SK-N-SH treated with all-trans-retinoic acid at 6 μM for 48 hours (cell line): ENCODE measurements at regions not wholly inside any gene's neighbourhood (a gene's known extent, or its start where the extent isn't known, plus 50 kb on each side); places are given as distances from the start of the nearest gene placed in this dataset.

Experiments
- ATAC-seq: fragments of 200-7000 bp; cut with Tn5 transposase; 3 replicates; pipeline ENCODE4 v1.9.1; 2020; ENCODE audit warnings: mild to moderate bottlenecking, moderate library complexity
- BACH2 ChIP-seq: fragments of 250-450 bp; sonication (Bioruptor Pico); IDR thresholded peaks from 2 replicates; pipeline ENCODE4 v1.9.0; 2021; ENCODE audit warnings: mild to moderate bottlenecking, borderline replicate concordance
- CSDC2 ChIP-seq: fragments of 250-450 bp; sonication (Bioruptor Pico); IDR thresholded peaks from 2 replicates; pipeline ENCODE4 v1.5.0; 2020; ENCODE audit warnings: mild to moderate bottlenecking, moderate library complexity
- GLIS3 ChIP-seq: fragments of 250-450 bp; sonication (Bioruptor Pico); IDR thresholded peaks from 2 replicates; pipeline ENCODE4 v1.5.0; 2020; ENCODE audit warnings: mild to moderate bottlenecking, moderate library complexity
- ISL1 ChIP-seq: fragments of 250-450 bp; sonication (Bioruptor Pico); IDR thresholded peaks from 2 replicates; pipeline ENCODE4 v2.1.2; 2022; ENCODE audit warnings: mild to moderate bottlenecking, moderate library complexity
- PPARA ChIP-seq: fragments of 250-450 bp; sonication (Bioruptor Pico); IDR thresholded peaks from 2 replicates; pipeline ENCODE4 v1.5.0; 2020; ENCODE audit warnings: mild to moderate bottlenecking, borderline replicate concordance
- RARB ChIP-seq: fragments of 250-450 bp; sonication (Bioruptor Pico); IDR thresholded peaks from 2 replicates; pipeline ENCODE4 v1.8.0; 2021; ENCODE audit warnings: mild to moderate bottlenecking, moderate library complexity
- SNAI2 ChIP-seq: fragments of 250-450 bp; sonication (Bioruptor Pico); IDR thresholded peaks from 2 replicates; pipeline ENCODE4 v1.5.0; 2020; ENCODE audit warnings: mild to moderate bottlenecking, moderate library complexity
- TCF4 ChIP-seq: fragments of 250-450 bp; sonication (Bioruptor Pico); IDR thresholded peaks from 2 replicates; pipeline ENCODE4 v1.8.0; 2021; ENCODE audit warnings: mild to moderate bottlenecking, moderate library complexity, borderline replicate concordance
- TOX ChIP-seq: fragments of 250-450 bp; sonication (Bioruptor Pico); IDR thresholded peaks from 2 replicates; pipeline ENCODE4 v1.8.0; 2021; ENCODE audit warnings: mild to moderate bottlenecking, moderate library complexity, borderline replicate concordance
- ZC3H10 ChIP-seq: fragments of 250-450 bp; sonication (Bioruptor Pico); IDR thresholded peaks from 2 replicates; pipeline ENCODE4 v1.5.1; 2021; ENCODE audit warnings: mild to moderate bottlenecking, moderate library complexity
- ZFP3 ChIP-seq: fragments of 250-450 bp; sonication (Bioruptor Pico); IDR thresholded peaks from 2 replicates; pipeline ENCODE4 v1.5.0; 2020; ENCODE audit warnings: mild to moderate bottlenecking, moderate library complexity
- ZFP30 ChIP-seq: fragments of 450-650 bp; formaldehyde crosslinking; IDR thresholded peaks from 2 replicates; pipeline ENCODE4 v1.5.0; 2022; ENCODE audit warnings: mild to moderate bottlenecking, moderate library complexity
- ZNF565 ChIP-seq: fragments of 450-650 bp; formaldehyde crosslinking; conservative IDR thresholded peaks from 2 replicates; pipeline ENCODE4 v1.5.0; 2020; ENCODE audit warnings: low read depth, mild to moderate bottlenecking, moderate library complexity
- ZNF70 ChIP-seq: fragments of 450-650 bp; formaldehyde crosslinking; IDR thresholded peaks from 2 replicates; pipeline ENCODE4 v1.5.0; 2020; ENCODE audit warnings: mild to moderate bottlenecking, moderate library complexity
- TF ChIP-seq, protein P1 (sequence below): fragments of 250-450 bp; sonication (Bioruptor Pico); IDR thresholded peaks from 2 replicates; pipeline ENCODE4 v1.5.1; 2021; ENCODE audit warnings: mild to moderate bottlenecking, moderate library complexity
- TF ChIP-seq, protein P2 (sequence below): fragments of 250-450 bp; sonication (Bioruptor Pico); IDR thresholded peaks from 2 replicates; pipeline ENCODE4 v1.5.1; 2020; ENCODE audit warnings: low read depth, mild to moderate bottlenecking, moderate library complexity
- TF ChIP-seq, protein P3 (sequence below): fragments of 250-450 bp; sonication (Bioruptor Pico); IDR thresholded peaks from 2 replicates; pipeline ENCODE4 v1.8.0; 2020; ENCODE audit warnings: mild to moderate bottlenecking, moderate library complexity, borderline replicate concordance
- TF ChIP-seq, protein P4 (sequence below): fragments of 250-450 bp; sonication (Bioruptor Pico); IDR thresholded peaks from 2 replicates; pipeline ENCODE4 v1.8.0; 2021; ENCODE audit warnings: low read depth, mild to moderate bottlenecking, moderate library complexity, borderline replicate concordance

DNA sequence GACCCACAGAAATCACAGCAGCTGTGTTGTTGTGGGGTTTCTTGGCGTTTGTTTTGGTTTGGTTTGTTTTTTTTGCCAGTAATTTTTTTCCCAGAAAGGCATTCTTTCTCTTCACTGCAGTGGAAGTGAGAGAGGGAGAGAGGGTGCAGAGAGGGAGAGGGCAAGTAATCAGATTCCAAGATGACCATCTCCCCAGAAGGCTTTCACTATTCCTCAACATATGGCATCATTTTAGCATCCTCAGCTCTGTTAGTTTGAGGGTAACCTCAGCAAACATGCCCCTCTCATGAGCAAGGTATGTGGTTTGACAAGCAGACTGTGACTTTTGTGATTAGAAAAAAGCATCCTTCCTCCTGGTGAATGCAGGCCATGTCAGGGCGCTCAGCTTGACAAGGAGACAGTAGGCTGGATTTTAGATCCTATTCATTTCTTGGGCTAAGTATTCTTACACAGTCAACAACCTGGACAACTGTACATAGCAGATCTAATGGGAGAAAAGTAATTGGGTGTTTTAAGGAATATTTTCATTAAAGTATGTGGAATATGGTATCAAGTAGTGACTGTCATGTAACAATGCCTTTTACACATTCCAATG lies 86.3 kb upstream of the PIK3CG start (continued):
- TF ChIP-seq, protein P1, sequence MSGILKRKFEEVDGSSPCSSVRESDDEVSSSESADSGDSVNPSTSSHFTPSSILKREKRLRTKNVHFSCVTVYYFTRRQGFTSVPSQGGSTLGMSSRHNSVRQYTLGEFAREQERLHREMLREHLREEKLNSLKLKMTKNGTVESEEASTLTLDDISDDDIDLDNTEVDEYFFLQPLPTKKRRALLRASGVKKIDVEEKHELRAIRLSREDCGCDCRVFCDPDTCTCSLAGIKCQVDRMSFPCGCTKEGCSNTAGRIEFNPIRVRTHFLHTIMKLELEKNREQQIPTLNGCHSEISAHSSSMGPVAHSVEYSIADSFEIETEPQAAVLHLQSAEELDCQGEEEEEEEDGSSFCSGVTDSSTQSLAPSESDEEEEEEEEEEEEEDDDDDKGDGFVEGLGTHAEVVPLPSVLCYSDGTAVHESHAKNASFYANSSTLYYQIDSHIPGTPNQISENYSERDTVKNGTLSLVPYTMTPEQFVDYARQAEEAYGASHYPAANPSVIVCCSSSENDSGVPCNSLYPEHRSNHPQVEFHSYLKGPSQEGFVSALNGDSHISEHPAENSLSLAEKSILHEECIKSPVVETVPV (CRISPR knock-in tag) = no peak
- TF ChIP-seq TOX (CRISPR knock-in tag) (no peak), CSDC2 (CRISPR knock-in tag) (no peak), ZC3H10 (CRISPR knock-in tag) (no peak)

DNA sequence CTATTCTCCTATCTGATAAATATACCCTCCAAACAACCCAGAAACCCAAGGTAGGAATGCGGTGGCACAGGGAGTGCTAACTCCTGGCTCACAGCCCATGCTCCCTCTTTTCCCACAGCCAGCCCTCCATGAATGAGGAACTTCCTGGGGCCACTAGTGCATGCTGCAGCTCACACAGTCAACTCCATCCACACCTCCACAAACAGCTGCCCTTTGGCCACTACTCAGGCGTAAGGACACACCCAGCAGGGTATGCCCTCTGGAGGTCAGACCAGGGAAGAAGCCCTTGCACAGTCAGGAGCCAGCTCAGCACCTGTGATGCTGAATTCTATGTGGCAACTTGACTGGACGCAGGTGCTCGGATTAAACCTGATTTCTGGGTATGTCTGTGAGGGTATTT lies 85.2 kb upstream of the PIK3CG start:
- peak; percentile 48 for ATAC-seq
- TF ChIP-seq CSDC2 (CRISPR knock-in tag) (no peak), ZNF70 (CRISPR knock-in tag) (no peak), TOX (CRISPR knock-in tag) (no peak), ISL1 (CRISPR knock-in tag) (no peak), SNAI2 (CRISPR knock-in tag) (no peak), GLIS3 (no peak), ZC3H10 (CRISPR knock-in tag) (no peak), BACH2 (CRISPR knock-in tag) (no peak), ZFP30 (CRISPR knock-in tag) (no peak), ZNF565 (CRISPR knock-in tag) (no peak), RARB (CRISPR knock-in tag) (no peak), TCF4 (CRISPR knock-in tag) (no peak), PPARA (no peak), ZFP3 (CRISPR knock-in tag) (no peak)
- TF ChIP-seq, protein P2, sequence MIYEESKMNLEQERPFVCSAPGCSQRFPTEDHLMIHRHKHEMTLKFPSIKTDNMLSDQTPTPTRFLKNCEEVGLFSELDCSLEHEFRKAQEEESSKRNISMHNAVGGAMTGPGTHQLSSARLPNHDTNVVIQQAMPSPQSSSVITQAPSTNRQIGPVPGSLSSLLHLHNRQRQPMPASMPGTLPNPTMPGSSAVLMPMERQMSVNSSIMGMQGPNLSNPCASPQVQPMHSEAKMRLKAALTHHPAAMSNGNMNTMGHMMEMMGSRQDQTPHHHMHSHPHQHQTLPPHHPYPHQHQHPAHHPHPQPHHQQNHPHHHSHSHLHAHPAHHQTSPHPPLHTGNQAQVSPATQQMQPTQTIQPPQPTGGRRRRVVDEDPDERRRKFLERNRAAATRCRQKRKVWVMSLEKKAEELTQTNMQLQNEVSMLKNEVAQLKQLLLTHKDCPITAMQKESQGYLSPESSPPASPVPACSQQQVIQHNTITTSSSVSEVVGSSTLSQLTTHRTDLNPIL (CRISPR knock-in tag) = no peak
- TF ChIP-seq, protein P3, sequence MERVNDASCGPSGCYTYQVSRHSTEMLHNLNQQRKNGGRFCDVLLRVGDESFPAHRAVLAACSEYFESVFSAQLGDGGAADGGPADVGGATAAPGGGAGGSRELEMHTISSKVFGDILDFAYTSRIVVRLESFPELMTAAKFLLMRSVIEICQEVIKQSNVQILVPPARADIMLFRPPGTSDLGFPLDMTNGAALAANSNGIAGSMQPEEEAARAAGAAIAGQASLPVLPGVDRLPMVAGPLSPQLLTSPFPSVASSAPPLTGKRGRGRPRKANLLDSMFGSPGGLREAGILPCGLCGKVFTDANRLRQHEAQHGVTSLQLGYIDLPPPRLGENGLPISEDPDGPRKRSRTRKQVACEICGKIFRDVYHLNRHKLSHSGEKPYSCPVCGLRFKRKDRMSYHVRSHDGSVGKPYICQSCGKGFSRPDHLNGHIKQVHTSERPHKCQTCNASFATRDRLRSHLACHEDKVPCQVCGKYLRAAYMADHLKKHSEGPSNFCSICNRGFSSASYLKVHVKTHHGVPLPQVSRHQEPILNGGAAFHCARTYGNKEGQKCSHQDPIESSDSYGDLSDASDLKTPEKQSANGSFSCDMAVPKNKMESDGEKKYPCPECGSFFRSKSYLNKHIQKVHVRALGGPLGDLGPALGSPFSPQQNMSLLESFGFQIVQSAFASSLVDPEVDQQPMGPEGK (CRISPR knock-in tag) = no peak
- TF ChIP-seq, protein P1 (CRISPR knock-in tag) = no peak
- TF ChIP-seq, protein P4, sequence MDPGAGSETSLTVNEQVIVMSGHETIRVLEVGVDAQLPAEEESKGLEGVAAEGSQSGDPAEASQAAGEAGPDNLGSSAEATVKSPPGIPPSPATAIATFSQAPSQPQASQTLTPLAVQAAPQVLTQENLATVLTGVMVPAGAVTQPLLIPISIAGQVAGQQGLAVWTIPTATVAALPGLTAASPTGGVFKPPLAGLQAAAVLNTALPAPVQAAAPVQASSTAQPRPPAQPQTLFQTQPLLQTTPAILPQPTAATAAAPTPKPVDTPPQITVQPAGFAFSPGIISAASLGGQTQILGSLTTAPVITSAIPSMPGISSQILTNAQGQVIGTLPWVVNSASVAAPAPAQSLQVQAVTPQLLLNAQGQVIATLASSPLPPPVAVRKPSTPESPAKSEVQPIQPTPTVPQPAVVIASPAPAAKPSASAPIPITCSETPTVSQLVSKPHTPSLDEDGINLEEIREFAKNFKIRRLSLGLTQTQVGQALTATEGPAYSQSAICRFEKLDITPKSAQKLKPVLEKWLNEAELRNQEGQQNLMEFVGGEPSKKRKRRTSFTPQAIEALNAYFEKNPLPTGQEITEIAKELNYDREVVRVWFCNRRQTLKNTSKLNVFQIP (CRISPR knock-in tag) = no peak

DNA sequence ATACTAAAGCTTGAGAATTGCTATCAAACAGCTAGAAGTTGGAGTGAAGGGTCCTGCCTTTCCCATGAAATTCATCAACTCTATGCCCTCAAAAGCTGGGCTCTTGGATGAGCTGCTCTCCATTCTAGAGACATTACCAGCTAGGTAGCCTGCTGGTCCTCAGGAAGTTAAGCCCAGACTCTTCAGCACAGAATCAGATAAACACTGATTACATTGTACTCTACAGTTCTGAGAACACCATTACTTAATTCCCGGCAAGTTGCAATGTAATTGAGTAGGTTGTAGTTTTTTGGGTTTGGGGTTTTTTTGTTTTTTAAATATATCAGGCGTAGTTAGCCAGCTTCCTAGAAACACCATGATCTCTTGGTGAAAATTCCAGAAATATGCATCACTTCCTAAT lies 84.1 kb upstream of the PIK3CG start:
- ATAC-seq = no peak
- TF ChIP-seq SNAI2 (CRISPR knock-in tag) = no peak
- no peak for TF ChIP-seq ISL1 (CRISPR knock-in tag)
- TF ChIP-seq, protein P3 (CRISPR knock-in tag) = no peak
- TF ChIP-seq TOX (CRISPR knock-in tag) = no peak
- no peak for TF ChIP-seq ZFP3 (CRISPR knock-in tag)
- TF ChIP-seq, protein P2 (CRISPR knock-in tag) = no peak
- no peak for TF ChIP-seq CSDC2 (CRISPR knock-in tag)
